Mammary epithelial cell (primary cell): ENCODE measurements at regions not wholly inside any gene's neighbourhood (a gene's known extent, or its start where the extent isn't known, plus 50 kb on each side); places are given as distances from the start of the nearest gene placed in this dataset.
A peak's percentile ranks its signal among the peaks of the same experiment; 100 is the strongest.

Experiments used
- CTCF ChIP-seq, 2 donors: IDR thresholded peaks in 1 of 2; conservative IDR thresholded peaks in 1 of 2; 2 replicates each; pipeline ENCODE4 v1.5.1; 2011 to 2012; ENCODE audit warnings: inconsistent platforms in 2 of 2, low read length in 2 of 2, mild to moderate bottlenecking in 2 of 2, control low read depth in 1 of 2, low read depth in 1 of 2; ENCODE audit not compliant: insufficient read depth in 1 of 2; ENCODE audit errors: extremely low read depth in 1 of 2
- EZH2 ChIP-seq: IDR thresholded peaks from 2 replicates; pipeline ENCODE4 v1.6.1; 2012; ENCODE audit warnings: low read length, inconsistent platforms, borderline replicate concordance

GRCh38 chrX:93874554-93874953, 200.5 kb downstream of the FAM133A start:
- peak; percentile 39 to 69 for TF ChIP-seq CTCF (conservative IDR thresholded peaks at IDR 0.05 in 1 of 2, IDR thresholded peaks at IDR 0.05 in 1 of 2; ENCODE audit: extremely low read depth in 1 of 2, insufficient read depth in 1 of 2, low read depth in 1 of 2, low read length in 2 of 2)
- TF ChIP-seq EZH2, result no peak
